Panc1 (cell line): ENCODE measurements at regions not wholly inside any gene's neighbourhood (a gene's known extent, or its start where the extent isn't known, plus 50 kb on each side); places are given as distances from the start of the nearest gene placed in this dataset.

Experiments
- POLR2AphosphoS5 ChIP-seq: IDR thresholded peaks from 2 replicates; pipeline ENCODE4 v1.6.1; 2012; ENCODE audit warnings: mild to moderate bottlenecking, low read depth, low read length, moderate library complexity
- TCF7L2 ChIP-seq: IDR thresholded peaks from 2 replicates; pipeline ENCODE4 v1.6.1; 2011; ENCODE audit warnings: mild to moderate bottlenecking, low read depth, low read length, inconsistent platforms
- TF ChIP-seq, protein P1 (sequence below): fragments of 450-650 bp; IDR thresholded peaks from 2 replicates; pipeline ENCODE4 v1.5.1; 2017; ENCODE audit warnings: mild to moderate bottlenecking

DNA sequence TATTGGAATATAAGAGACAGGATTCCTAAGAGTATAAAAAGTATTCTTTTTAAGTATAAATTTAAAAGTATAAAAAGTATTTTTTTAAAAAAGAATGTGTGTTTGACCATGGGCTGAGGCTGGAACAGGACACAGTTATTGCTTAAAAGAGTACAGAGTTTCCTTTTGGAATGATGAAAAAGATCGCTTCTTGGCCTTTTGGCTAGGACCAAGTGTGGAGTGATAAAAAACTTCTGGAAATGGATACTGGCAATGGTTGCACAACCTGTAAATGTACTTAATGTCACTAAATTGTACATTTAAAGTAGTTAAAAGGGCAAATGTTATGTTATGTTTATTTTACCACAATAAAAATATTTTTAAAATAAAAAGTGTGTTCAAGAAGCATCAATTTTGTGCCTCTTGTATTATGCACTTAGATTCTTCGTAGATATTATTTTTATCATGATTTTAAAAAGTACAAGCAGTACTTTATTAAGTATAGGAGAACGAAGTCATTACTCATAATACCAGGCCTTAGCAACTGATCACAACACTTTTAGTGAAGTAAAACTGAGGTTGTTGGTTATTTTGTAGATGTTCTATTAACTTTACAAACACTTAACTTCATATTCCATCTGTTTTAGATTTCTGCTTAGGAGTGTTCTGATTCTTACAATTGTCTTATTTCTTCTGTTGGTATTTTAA, 389.1 kb upstream of the ZP4 start:
- TF ChIP-seq, protein P1, sequence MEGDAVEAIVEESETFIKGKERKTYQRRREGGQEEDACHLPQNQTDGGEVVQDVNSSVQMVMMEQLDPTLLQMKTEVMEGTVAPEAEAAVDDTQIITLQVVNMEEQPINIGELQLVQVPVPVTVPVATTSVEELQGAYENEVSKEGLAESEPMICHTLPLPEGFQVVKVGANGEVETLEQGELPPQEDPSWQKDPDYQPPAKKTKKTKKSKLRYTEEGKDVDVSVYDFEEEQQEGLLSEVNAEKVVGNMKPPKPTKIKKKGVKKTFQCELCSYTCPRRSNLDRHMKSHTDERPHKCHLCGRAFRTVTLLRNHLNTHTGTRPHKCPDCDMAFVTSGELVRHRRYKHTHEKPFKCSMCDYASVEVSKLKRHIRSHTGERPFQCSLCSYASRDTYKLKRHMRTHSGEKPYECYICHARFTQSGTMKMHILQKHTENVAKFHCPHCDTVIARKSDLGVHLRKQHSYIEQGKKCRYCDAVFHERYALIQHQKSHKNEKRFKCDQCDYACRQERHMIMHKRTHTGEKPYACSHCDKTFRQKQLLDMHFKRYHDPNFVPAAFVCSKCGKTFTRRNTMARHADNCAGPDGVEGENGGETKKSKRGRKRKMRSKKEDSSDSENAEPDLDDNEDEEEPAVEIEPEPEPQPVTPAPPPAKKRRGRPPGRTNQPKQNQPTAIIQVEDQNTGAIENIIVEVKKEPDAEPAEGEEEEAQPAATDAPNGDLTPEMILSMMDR: no peak
- no peak for TF ChIP-seq POLR2AphosphoS5
- no peak for TF ChIP-seq TCF7L2
